Lower leg skin (tissue), 3 donors: ENCODE measurements at regions not wholly inside any gene's neighbourhood (a gene's known extent, or its start where the extent isn't known, plus 50 kb on each side); places are given as distances from the start of the nearest gene placed in this dataset.

ENCODE experiments used
- CTCF ChIP-seq, 3 donors: fragments of 450-650 bp; IDR thresholded peaks; one replicate each; pipeline ENCODE4 v1.5.1; 2016; ENCODE audit warnings: antibody characterized with exemption in 3 of 3, mild to moderate bottlenecking in 3 of 3, moderate library complexity in 2 of 3
- POLR2A ChIP-seq, 2 donors: fragments of 450-650 bp; IDR thresholded peaks; one replicate each; pipeline ENCODE4 v1.6.1; 2016 to 2017; ENCODE audit warnings: antibody characterized with exemption in 2 of 2, mild to moderate bottlenecking in 1 of 2, moderate library complexity in 1 of 2

- TF ChIP-seq CTCF (IDR thresholded peaks at IDR 0.05) (no peak), POLR2A (IDR thresholded peaks at IDR 0.05) (no peak)
These were observed 92.7 kb upstream of the ST6GAL2 start for GRCh38 chr2:106978647-106979046.
